ENCODE measurements at regions not wholly inside any gene's neighbourhood (a gene's known extent, or its start where the extent isn't known, plus 50 kb on each side); places are given as distances from the start of the nearest gene placed in this dataset.

DNA sequence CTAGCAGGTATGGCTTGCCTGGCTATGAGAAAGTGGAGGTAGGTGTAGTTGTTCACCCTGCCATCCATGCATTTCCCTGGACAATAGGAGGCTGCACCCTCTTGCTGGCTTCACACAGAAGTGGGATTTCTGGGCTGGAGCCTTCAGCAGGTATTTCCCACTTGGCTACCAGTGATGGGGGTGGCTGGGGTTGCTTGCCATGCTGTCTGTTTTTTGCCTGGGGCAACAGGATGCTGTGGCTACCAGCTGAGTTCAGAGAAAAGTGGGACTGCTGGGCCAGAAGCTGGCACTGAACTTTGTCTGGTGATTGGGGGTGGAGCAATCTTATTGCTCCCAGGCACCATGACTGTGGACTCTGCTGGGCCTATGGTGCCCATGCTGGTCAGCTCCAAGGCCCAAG, 299.6 kb downstream of the FAM170A start:
- no peak overlapping the region for H3K27ac Mint-ChIP-seq (ENCODE audit: unreplicated experiment)
- H3K36me3 Mint-ChIP-seq (ENCODE audit: insufficient read depth, unreplicated experiment) = no peaks in the 10 kb centered on the region
- BruUV-seq (replicated peaks) = no TSS peak
- CTCF ChIA-PET = interaction anchor here (1.0 kb wide), 1 partner anchor 25 kb away, joined by 3 read pairs; no protein-coding TSS in a partner anchor
- no peaks in the 10 kb centered on the region for H3K9me3 Mint-ChIP-seq (ENCODE audit: low read depth, unreplicated experiment)
- intact Hi-C loops (cut with micrococcal nuclease; ENCODE audit: unreplicated experiment) = no loop called here
- DNase-seq = no peak
- H3K4me3 Mint-ChIP-seq (ENCODE audit: low read depth, unreplicated experiment) = no peak overlapping the region
- no peaks in the 10 kb centered on the region for H3K27me3 Mint-ChIP-seq (ENCODE audit: unreplicated experiment)
- H3K4me1 Mint-ChIP-seq (ENCODE audit: low read depth, unreplicated experiment) = no peaks in the 10 kb centered on the region
- TF ChIP-seq, protein P1, sequence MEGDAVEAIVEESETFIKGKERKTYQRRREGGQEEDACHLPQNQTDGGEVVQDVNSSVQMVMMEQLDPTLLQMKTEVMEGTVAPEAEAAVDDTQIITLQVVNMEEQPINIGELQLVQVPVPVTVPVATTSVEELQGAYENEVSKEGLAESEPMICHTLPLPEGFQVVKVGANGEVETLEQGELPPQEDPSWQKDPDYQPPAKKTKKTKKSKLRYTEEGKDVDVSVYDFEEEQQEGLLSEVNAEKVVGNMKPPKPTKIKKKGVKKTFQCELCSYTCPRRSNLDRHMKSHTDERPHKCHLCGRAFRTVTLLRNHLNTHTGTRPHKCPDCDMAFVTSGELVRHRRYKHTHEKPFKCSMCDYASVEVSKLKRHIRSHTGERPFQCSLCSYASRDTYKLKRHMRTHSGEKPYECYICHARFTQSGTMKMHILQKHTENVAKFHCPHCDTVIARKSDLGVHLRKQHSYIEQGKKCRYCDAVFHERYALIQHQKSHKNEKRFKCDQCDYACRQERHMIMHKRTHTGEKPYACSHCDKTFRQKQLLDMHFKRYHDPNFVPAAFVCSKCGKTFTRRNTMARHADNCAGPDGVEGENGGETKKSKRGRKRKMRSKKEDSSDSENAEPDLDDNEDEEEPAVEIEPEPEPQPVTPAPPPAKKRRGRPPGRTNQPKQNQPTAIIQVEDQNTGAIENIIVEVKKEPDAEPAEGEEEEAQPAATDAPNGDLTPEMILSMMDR (IDR thresholded peaks at IDR 0.05; ENCODE audit: unreplicated experiment) = no peak

DNA sequence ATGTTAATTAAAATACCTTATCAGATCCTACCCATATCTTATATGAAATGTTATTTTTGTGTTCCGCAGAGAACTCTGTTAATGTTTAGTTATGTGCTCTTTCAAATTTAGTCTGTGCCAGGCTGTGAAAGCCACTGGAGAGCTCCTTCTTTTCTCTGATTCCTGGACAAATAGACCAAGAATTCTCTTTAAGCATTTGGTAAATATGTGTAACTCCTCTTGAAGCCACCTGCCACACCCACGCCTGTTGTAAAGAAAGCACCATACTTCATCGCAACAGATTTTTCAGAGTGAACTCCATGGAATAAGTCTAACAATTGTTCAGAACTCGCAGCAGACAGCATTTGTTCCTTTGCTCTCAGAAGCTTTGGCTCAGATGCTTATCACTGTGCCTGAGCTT, 301.1 kb downstream of the FAM170A start:
- no peaks in the 10 kb centered on the region for H3K9me3 Mint-ChIP-seq (ENCODE audit: low read depth, unreplicated experiment)
- DNase-seq = no peak
- no peaks in the 10 kb centered on the region for H3K27me3 Mint-ChIP-seq (ENCODE audit: unreplicated experiment)
- no peak overlapping the region for H3K27ac Mint-ChIP-seq (ENCODE audit: unreplicated experiment)
- TF ChIP-seq, protein P1 (IDR thresholded peaks at IDR 0.05; ENCODE audit: unreplicated experiment) = no peak
- H3K4me3 Mint-ChIP-seq (ENCODE audit: low read depth, unreplicated experiment) = no peak overlapping the region
- CTCF ChIA-PET = no interaction called here
- intact Hi-C loops (cut with micrococcal nuclease; ENCODE audit: unreplicated experiment) = no loop called here
- BruUV-seq (replicated peaks) = no TSS peak
- H3K4me1 Mint-ChIP-seq (ENCODE audit: low read depth, unreplicated experiment) = no peaks in the 10 kb centered on the region
- no peaks in the 10 kb centered on the region for H3K36me3 Mint-ChIP-seq (ENCODE audit: insufficient read depth, unreplicated experiment)

DNA sequence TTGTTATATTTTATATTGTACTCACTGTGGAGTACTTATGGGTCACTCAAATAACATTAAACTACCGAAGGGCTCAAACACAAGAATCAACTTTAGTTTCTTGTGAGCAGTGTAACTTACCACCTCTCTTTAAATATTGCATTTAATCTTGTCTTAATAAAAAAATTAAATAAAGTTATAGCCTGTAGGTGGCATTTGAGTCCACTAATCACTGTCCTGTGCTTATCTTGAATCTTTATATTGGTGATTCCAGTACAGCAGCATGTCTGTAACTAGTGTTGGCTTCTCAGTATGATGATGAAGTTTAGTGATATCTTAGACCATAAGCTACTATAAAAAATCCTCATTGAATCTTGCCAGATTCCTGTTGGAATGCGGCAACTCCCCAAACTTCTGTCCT, 313.8 kb downstream of the FAM170A start:
- Mint-ChIP-seq H3K27me3 (ENCODE audit: unreplicated experiment) (no peaks in the 10 kb centered on the region), H3K9me3 (ENCODE audit: low read depth, unreplicated experiment) (peaks cover 11% of the 10 kb centered on the region), H3K36me3 (ENCODE audit: insufficient read depth, unreplicated experiment) (no peaks in the 10 kb centered on the region), H3K27ac (ENCODE audit: unreplicated experiment) (no peak overlapping the region), H3K4me3 (ENCODE audit: low read depth, unreplicated experiment) (no peak overlapping the region), H3K4me1 (ENCODE audit: low read depth, unreplicated experiment) (no peaks in the 10 kb centered on the region)
- no TSS peak for BruUV-seq (replicated peaks)
- CTCF ChIA-PET = no interaction called here
- TF ChIP-seq, protein P1 (IDR thresholded peaks at IDR 0.05; ENCODE audit: unreplicated experiment) = peak; percentile 12
- intact Hi-C loops (cut with micrococcal nuclease; ENCODE audit: unreplicated experiment) = loop anchor here (1.0 to 5.0 kb wide), 3 partner anchors 515 to 859 kb away; no protein-coding TSS in a partner anchor
- no peak for DNase-seq

DNA sequence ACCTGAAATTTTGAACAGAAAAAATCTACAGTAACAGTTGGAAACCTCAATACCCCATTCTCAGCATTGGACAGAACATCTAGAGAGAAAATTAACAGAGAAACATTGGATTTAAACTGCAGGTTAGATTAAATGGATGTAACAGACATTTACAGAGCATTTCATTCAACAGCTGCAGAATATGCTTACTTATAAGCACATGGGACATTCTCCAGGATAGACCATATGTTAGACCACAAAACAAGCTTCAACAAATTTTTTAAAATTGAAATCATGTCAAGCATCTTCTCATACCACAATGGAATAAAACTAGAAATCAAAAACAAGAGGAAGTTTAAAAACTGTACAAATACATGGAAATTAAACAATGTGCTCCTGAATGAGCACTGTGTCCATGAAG, 316.3 kb downstream of the FAM170A start:
- CTCF ChIA-PET = no interaction called here
- no peak for DNase-seq
- BruUV-seq (replicated peaks) = no TSS peak
- Mint-ChIP-seq H3K36me3 (ENCODE audit: insufficient read depth, unreplicated experiment) (no peaks in the 10 kb centered on the region), H3K4me3 (ENCODE audit: low read depth, unreplicated experiment) (no peak overlapping the region), H3K27me3 (ENCODE audit: unreplicated experiment) (no peaks in the 10 kb centered on the region), H3K27ac (ENCODE audit: unreplicated experiment) (no peak overlapping the region), H3K4me1 (ENCODE audit: low read depth, unreplicated experiment) (no peaks in the 10 kb centered on the region), H3K9me3 (ENCODE audit: low read depth, unreplicated experiment) (peaks cover 7% of the 10 kb centered on the region)
- intact Hi-C loops (cut with micrococcal nuclease; ENCODE audit: unreplicated experiment) = no loop called here
- TF ChIP-seq, protein P1 (IDR thresholded peaks at IDR 0.05; ENCODE audit: unreplicated experiment) = no peak
